HepG2 (cell line): ENCODE measurements at regions not wholly inside any gene's neighbourhood (a gene's known extent, or its start where the extent isn't known, plus 50 kb on each side); places are given as distances from the start of the nearest gene placed in this dataset.
A peak's percentile ranks its signal among the peaks of the same experiment; 100 is the strongest.

Source experiments
- ATAC-seq: fragments of 200-7000 bp; cut with Tn5 transposase; 3 replicates; pipeline ENCODE4 v1.9.1; 2020; ENCODE audit warnings: mild to moderate bottlenecking, moderate library complexity
- BruUV-seq: library from RNA; stranded (reverse); fragments of 400-500 nt; replicated peaks from 2 replicates; lab custom pipeline; 2021; lab: Mats Ljungman, UMichigan
- CTCF ChIA-PET: fragments of 300-600 bp; formaldehyde crosslinking; extraction: SDS; loops from one replicate; lab custom pipeline; 2021; ENCODE audit warnings: low total read pairs, inconsistent platforms, low intra/inter-chr PET ratio; lab: Yijun Ruan, JAX
- POLR2A ChIA-PET: fragments of 350-600 bp; sonication (Branson Sonifier 250); formaldehyde crosslinking; loops from one replicate; lab custom pipeline; 2020; ENCODE audit warnings: antibody characterized with exemption, inconsistent platforms; lab: Yijun Ruan, JAX
- DNase-seq: peaks from one replicate; pipeline ENCODE4 v3.0.0-alpha.2; 2015; ENCODE audit warnings: low spot score
- FAIRE-seq: peaks from 3 replicates; lab custom pipeline; 2011; peaks lifted over from hg19 to GRCh38; lab: Jason Lieb, UNC
- H2AFZ ChIP-seq: one replicate; pipeline ENCODE4 v1.6.1; 2011; ENCODE audit warnings: low read length, inconsistent platforms
- H3K27ac ChIP-seq: fragments of 300-600 bp; 3 replicates; pipeline ENCODE4 v1.8.0; 2011; ENCODE audit warnings: mixed run types, mild to moderate bottlenecking, mixed read lengths, low read length, inconsistent platforms; ENCODE audit not compliant: insufficient read depth; ENCODE audit errors: extremely low read length
- H3K27me3 ChIP-seq, 2 experiments: fragments of 200-600 bp in 1 of 2; 2 replicates in 1 of 2; 3 replicates in 1 of 2; pipeline versions ENCODE4 v1.6.0 to v1.8.0; 2011; ENCODE audit warnings: low read length in 2 of 2, mild to moderate bottlenecking in 2 of 2, moderate library complexity in 2 of 2, inconsistent platforms in 1 of 2; ENCODE audit not compliant: insufficient read depth in 2 of 2, control insufficient read depth in 1 of 2
- H3K36me3 ChIP-seq, 2 experiments: fragments of 200-600 bp in 1 of 2; replicated peaks in 1 of 2; 2 replicates in 1 of 2; 3 replicates in 1 of 2; pipeline versions ENCODE4 v1.5.1 to v1.8.0; 2011; ENCODE audit warnings: low read length in 2 of 2, inconsistent platforms in 1 of 2; ENCODE audit not compliant: insufficient read depth in 2 of 2, control insufficient read depth in 1 of 2
- H3K4me1 ChIP-seq: 2 replicates; pipeline ENCODE4 v1.5.1; 2012; ENCODE audit warnings: low read length, inconsistent platforms; ENCODE audit not compliant: insufficient read depth
- H3K4me2 ChIP-seq: 2 replicates; pipeline ENCODE4 v1.6.0; 2011; ENCODE audit warnings: low read depth, low read length, inconsistent platforms
- H3K4me3 ChIP-seq, 3 experiments: fragments of 200-600 bp in 1 of 3; sonication (generic), shearing (Covaris generic) in 1 of 3; replicated peaks in 1 of 3; 2 replicates each; pipeline ENCODE4 v1.5.1; 2011 to 2016; ENCODE audit warnings: low read length in 3 of 3, inconsistent platforms in 2 of 3, low read depth in 2 of 3, mild to moderate bottlenecking in 2 of 3, control low read depth in 1 of 3, mixed read lengths in 1 of 3; ENCODE audit not compliant: insufficient read depth in 1 of 3
- H3K79me2 ChIP-seq: one replicate; pipeline ENCODE4 v1.6.1; 2011; ENCODE audit warnings: low read length, inconsistent platforms; ENCODE audit not compliant: insufficient read depth
- H3K9ac ChIP-seq: 2 replicates; pipeline ENCODE4 v1.6.0; 2011; ENCODE audit warnings: mild to moderate bottlenecking, low read depth, low read length, inconsistent platforms; ENCODE audit not compliant: insufficient read depth
- H3K9me3 ChIP-seq: 2 replicates; pipeline ENCODE4 v1.5.1; 2012; ENCODE audit warnings: mild to moderate bottlenecking, low read length
- H4K20me1 ChIP-seq: 2 replicates; pipeline ENCODE4 v1.6.0; 2011; ENCODE audit warnings: inconsistent platforms, mild to moderate bottlenecking, low read length, moderate library complexity; ENCODE audit not compliant: insufficient read depth
- ATF1 ChIP-seq: IDR thresholded peaks from 2 replicates; pipeline ENCODE4 v1.6.1; 2016; ENCODE audit warnings: mild to moderate bottlenecking, control low read depth
- CREB1 ChIP-seq, 2 experiments: fragments of 450-650 bp in 1 of 2; IDR thresholded peaks; 2 replicates each; pipeline ENCODE4 v1.6.1; 2016 to 2017; ENCODE audit warnings: control low read depth in 1 of 2, mild to moderate bottlenecking in 1 of 2, missing compliant biosample characterization in 1 of 2, missing genetic modification characterization in 1 of 2
- FOSL2 ChIP-seq: sonication (generic); formaldehyde crosslinking; IDR thresholded peaks from 2 replicates; pipeline ENCODE4 v1.4.0; 2020; ENCODE audit warnings: missing genetic modification reagents
- FOXA1 ChIP-seq, 2 experiments: fragments of 450-650 bp in 1 of 2; sonication (generic) in 1 of 2; formaldehyde crosslinking in 1 of 2; IDR thresholded peaks; 2 replicates each; pipeline versions ENCODE4 v1.4.0 to v1.6.1; 2016 to 2020; ENCODE audit warnings: missing genetic modification reagents in 1 of 2
- FOXP4 ChIP-seq: sonication (generic); formaldehyde crosslinking; IDR thresholded peaks from 2 replicates; pipeline ENCODE4 v1.4.0; 2020; ENCODE audit warnings: missing genetic modification reagents
- MAFG ChIP-seq: sonication (generic); formaldehyde crosslinking; IDR thresholded peaks from 2 replicates; pipeline ENCODE4 v1.5.1; 2020; ENCODE audit warnings: mild to moderate bottlenecking, missing genetic modification reagents
- MED13 ChIP-seq: sonication (generic); formaldehyde crosslinking; IDR thresholded peaks from 2 replicates; pipeline ENCODE4 v1.5.0; 2020; ENCODE audit warnings: missing genetic modification reagents
- PHF20 ChIP-seq: sonication (generic); formaldehyde crosslinking; IDR thresholded peaks from 2 replicates; pipeline ENCODE4 v1.5.0; 2020; ENCODE audit warnings: mild to moderate bottlenecking, missing genetic modification reagents
- SOX6 ChIP-seq, 2 experiments: fragments of 450-650 bp in 1 of 2; sonication (generic) in 1 of 2; formaldehyde crosslinking in 1 of 2; IDR thresholded peaks; 2 replicates each; pipeline versions ENCODE4 v1.4.0 to v1.6.1; 2017 to 2020; ENCODE audit warnings: antibody characterized with exemption in 1 of 2, mild to moderate bottlenecking in 1 of 2, missing genetic modification reagents in 1 of 2
- STAT5B ChIP-seq: sonication (generic); formaldehyde crosslinking; IDR thresholded peaks from 2 replicates; pipeline ENCODE4 v1.4.0; 2020; ENCODE audit warnings: missing genetic modification reagents
- ZNF7 ChIP-seq: IDR thresholded peaks from 2 replicates; pipeline ENCODE4 v1.6.1; 2016; ENCODE audit warnings: missing biosample characterization, missing genetic modification reagents
- WGBS: methylation state at CpG from one replicate; pipeline ENCODE4 v1.1.6; 2017; ENCODE audit warnings: low lambda C conversion rate; 5-methylcytosine and 5-hydroxymethylcytosine counted together
- in situ Hi-C: cut with HindIII; loops from 2 replicates; pipeline ENCODE4 v1.10.0; 2017; ENCODE audit warnings: low pct_unique_long_range_greater_than_20kb; ENCODE audit not compliant: extremely low pct_ligation_motif_present
- intact Hi-C: fragments of 100-400 bp; cut with micrococcal nuclease; formaldehyde crosslinking; loops from one replicate; pipeline ENCODE4 v1.10.0; 2022; ENCODE audit not compliant: unreplicated experiment
- TF ChIP-seq, protein P1 (sequence below): sonication (generic); formaldehyde crosslinking; IDR thresholded peaks from 2 replicates; pipeline ENCODE4 v1.4.0; 2020; ENCODE audit warnings: mild to moderate bottlenecking, missing genetic modification reagents

DNA sequence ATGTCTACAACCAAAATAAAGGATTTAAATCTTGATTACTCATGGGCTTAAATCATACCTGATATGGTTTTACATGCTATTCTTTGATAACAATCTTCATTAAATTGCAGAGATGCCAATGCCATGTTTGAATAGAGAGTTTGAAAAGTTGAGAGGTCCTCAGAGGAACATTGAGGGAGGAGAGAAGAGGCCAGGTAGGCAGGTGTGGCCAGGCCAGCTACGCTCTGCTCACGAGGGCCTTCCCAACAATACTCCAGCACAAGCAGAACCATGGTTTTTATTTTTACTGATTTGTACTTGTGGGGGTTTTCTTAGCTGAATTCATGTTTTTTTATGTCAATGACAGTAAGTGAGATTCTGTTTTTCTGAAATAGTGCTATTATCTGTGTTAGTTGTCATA lies 158.1 kb upstream of the RFC3 start:
- ChIA-PET POLR2A (interaction anchor here (2.1 kb wide), 1 partner anchor 18 kb away, joined by 5 read pairs; no protein-coding TSS in a partner anchor), CTCF (no interaction called here)
- no peaks in the 10 kb centered on the region for H3K9me3 ChIP-seq
- H3K4me2 ChIP-seq, result no peak overlapping the region
- H3K79me2 ChIP-seq, result peaks cover 2% of the 10 kb centered on the region
- no peak overlapping the region for H3K4me3 ChIP-seq
- 100% methylated on average over 2 of the region's 2 CpGs for WGBS
- H3K27ac ChIP-seq, result no peak overlapping the region
- peaks cover 46% of the 10 kb centered on the region for H3K4me1 ChIP-seq
- no peaks in the 10 kb centered on the region for H3K27me3 ChIP-seq
- H3K9ac ChIP-seq, result no peak overlapping the region
- no peak for ATAC-seq
- no peak for DNase-seq
- in situ Hi-C loops, result no loop called here
- TF ChIP-seq, protein P1, sequence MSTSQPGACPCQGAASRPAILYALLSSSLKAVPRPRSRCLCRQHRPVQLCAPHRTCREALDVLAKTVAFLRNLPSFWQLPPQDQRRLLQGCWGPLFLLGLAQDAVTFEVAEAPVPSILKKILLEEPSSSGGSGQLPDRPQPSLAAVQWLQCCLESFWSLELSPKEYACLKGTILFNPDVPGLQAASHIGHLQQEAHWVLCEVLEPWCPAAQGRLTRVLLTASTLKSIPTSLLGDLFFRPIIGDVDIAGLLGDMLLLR (CRISPR knock-in tag), result no peak
- TF ChIP-seq ZNF7 (CRISPR knock-in tag) (no peak), FOSL2 (no peak), MAFG (CRISPR knock-in tag) (no peak), ATF1 (CRISPR knock-in tag) (no peak)
- BruUV-seq, result no TSS peak
- peaks cover 2 to 10% of the 10 kb centered on the region in 2 experiments; a peak in 3 of 5 replicates for H3K36me3 ChIP-seq
- intact Hi-C loops, result no loop called here
- no peak overlapping the region for H2AFZ ChIP-seq
- FAIRE-seq, result no peak
- no peaks in the 10 kb centered on the region for H4K20me1 ChIP-seq

GRCh38 chr13:33662392-33662791 lies 155.6 kb upstream of the RFC3 start:
- no peaks in the 10 kb centered on the region for H3K27me3 ChIP-seq
- BruUV-seq, result no TSS peak
- POLR2A ChIA-PET, result interaction anchor here (1.0 to 1.4 kb wide), 2 partner anchors 16 to 20 kb away, joined by 3 to 4 read pairs; no protein-coding TSS in a partner anchor
- FAIRE-seq, result peak; percentile 58
- H3K4me2 ChIP-seq, result peak overlapping the region; percentile 48
- intact Hi-C loops, result no loop called here
- H3K79me2 ChIP-seq, result peaks cover 6% of the 10 kb centered on the region
- H3K4me3 ChIP-seq, result no peak overlapping the region
- H3K27ac ChIP-seq, result peak overlapping the region; percentile 66
- WGBS, result 18% methylated on average over 4 of the region's 4 CpGs
- in situ Hi-C loops, result no loop called here
- peak; percentile 68 for DNase-seq
- H3K4me1 ChIP-seq, result peaks cover 36% of the 10 kb centered on the region
- no peaks in the 10 kb centered on the region for H3K9me3 ChIP-seq
- H3K9ac ChIP-seq, result peak overlapping the region; percentile 28; the same call in 1 of the 2 replicates
- CTCF ChIA-PET, result no interaction called here
- H4K20me1 ChIP-seq, result no peaks in the 10 kb centered on the region
- peaks cover 3 to 10% of the 10 kb centered on the region in 2 experiments; a peak in 3 of 5 replicates for H3K36me3 ChIP-seq
- H2AFZ ChIP-seq, result no peak overlapping the region
- peak; percentile 95 for ATAC-seq
- TF ChIP-seq STAT5B (CRISPR knock-in tag) (no peak), FOXP4 (CRISPR knock-in tag) (peak; percentile 65), SOX6 (IDR thresholded peaks at IDR 0.05) (no peak), SOX6 (CRISPR knock-in tag; IDR thresholded peaks at IDR 0.05) (peak; percentile 37; the same call in 1 of the 2 replicates), PHF20 (CRISPR knock-in tag) (no peak), CREB1 (IDR thresholded peaks at IDR 0.05) (no peak), CREB1 (CRISPR knock-in tag; IDR thresholded peaks at IDR 0.05) (0 out of 2 replicates have a peak, but pooled peaks have one; percentile 34), MED13 (CRISPR knock-in tag) (0 out of 2 replicates have a peak, but pooled peaks have one; percentile 31), FOXA1 (IDR thresholded peaks at IDR 0.05) (no peak), FOXA1 (CRISPR knock-in tag; IDR thresholded peaks at IDR 0.05) (0 out of 2 replicates have a peak, but pooled peaks have one; percentile 28)
